GM12872 (cell line): ENCODE measurements at regions not wholly inside any gene's neighbourhood (a gene's known extent, or its start where the extent isn't known, plus 50 kb on each side); places are given as distances from the start of the nearest gene placed in this dataset.

Experiments used
- CTCF ChIP-seq: IDR thresholded peaks from 3 replicates; pipeline ENCODE4 v1.5.1; 2011; ENCODE audit warnings: low read depth, mild to moderate bottlenecking, low read length, moderate library complexity; ENCODE audit not compliant: insufficient read depth

- TF ChIP-seq CTCF, result no peak
These were observed 311.9 kb downstream of the METTL15 start for GRCh38 chr11:28420099-28420498.

GRCh38 chr11:28417601-28418323, 309.6 kb downstream of the METTL15 start:
- TF ChIP-seq CTCF, result no peak

- no peak for TF ChIP-seq CTCF
These were observed 303.8 kb downstream of the METTL15 start for GRCh38 chr11:28412029-28412428.

GRCh38 chr11:28401446-28401845, 293.3 kb downstream of the METTL15 start:
- TF ChIP-seq CTCF, result no peak

- TF ChIP-seq CTCF, result no peak
These were observed 292.3 kb downstream of the METTL15 start for GRCh38 chr11:28400331-28401100.

GRCh38 chr11:28393348-28393747, 285.2 kb downstream of the METTL15 start:
- TF ChIP-seq CTCF, result no peak

- TF ChIP-seq CTCF, result no peak
These were observed 276.2 kb downstream of the METTL15 start for GRCh38 chr11:28384418-28384817.
